ENCODE measurements at regions not wholly inside any gene's neighbourhood (a gene's known extent, or its start where the extent isn't known, plus 50 kb on each side); places are given as distances from the start of the nearest gene placed in this dataset.
A peak's percentile ranks its signal among the peaks of the same experiment; 100 is the strongest.

DNA sequence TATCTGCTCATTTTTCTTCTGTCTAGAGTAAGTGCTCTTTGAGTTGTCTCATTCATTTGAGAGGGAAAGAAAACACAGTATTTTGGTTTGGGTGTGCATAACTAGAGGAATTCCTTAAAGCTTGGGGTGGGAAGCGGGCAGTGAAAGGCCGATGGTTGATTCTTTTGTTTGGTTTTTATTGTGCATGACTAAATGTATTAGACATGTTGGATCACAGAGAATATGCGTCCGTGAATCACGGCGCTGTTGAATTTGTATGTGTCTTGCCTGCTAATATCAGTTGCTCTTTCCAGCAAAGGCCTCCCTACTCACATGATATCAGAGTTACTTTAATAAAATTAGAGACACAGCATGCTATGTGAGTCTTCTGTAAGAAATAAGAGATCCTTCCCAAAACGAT lies 180.0 kb downstream of the CHD9NB start:
- DNase-seq, result no peak

DNA sequence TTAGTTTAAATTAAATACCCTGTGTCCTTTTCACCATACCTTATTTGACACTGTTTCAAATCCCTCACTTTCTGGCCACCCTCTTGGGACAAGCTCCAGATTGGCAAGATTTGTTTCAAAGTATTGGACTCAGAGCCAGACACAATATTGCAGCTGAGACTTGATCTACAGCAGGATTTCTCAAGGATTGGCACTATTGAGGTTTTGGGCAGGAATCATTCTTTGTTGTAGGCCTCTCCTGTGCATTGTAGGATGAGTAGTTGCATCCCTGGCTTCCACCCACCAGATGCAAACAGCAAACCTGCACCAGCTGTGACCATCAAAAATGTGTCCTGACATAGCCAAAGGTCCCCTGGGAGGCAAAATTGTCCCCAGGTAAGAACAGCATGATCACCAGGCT lies 181.2 kb downstream of the CHD9NB start:
- DNase-seq, result no peak

DNA sequence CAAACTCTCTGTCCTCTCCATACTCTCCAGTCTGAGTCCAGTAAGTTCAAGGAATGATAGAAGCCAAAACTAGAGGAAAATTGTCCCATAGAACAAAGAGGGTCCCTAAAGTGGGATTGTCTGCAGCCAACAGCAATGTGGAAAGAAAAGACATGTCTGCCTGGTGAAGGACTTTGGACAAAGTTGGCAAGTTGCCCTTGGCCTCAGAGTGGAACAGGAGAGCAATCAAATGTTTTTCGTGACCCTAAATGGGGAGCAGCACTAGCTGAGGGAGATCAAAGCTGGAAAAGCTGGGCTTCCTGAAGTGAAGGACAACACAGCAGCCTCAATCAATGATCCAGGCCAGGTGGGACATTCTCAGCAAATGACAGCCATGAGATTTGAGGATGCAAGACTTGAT lies 183.5 kb downstream of the CHD9NB start:
- no peak for DNase-seq

DNA sequence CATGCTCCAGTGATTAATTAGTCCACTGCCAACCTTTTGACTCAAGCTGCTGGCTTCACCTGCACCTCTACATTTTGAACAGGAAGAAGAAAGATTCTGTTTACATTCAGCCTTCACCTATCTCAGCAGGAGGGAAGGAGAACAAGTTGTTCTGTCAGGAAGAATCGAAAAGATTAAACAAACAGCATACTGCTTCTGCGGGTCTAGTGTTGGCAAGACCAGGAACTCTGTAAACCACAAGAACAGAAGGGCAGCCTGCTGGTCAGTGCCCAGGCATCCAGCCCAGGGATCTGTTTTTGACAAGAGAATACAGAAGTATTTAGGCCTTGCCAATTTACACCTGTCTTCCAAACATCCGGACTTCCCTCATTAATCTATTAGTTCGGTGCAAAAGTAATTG lies 189.7 kb downstream of the CHD9NB start:
- DNase-seq, result no peak

DNA sequence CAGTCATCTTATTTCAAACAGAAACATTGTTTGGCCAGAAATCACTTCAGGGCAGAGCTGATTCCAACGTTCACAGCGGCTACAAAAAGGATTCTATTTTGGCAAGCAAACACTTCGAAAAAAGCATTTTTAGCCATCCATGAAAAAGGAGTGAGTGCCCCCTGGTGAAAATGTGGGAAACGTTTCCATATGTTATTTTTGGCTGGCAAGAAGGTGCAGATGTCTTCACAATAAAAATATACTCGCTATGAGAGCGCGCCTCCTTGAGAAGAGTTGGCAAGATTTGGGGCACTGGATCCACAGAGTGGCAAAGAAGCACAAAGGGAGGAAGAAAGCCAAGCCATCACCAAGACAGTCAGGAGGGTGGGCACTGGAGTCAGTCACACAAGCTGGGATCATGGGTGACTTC lies 191.1 kb downstream of the CHD9NB start:
- DNase-seq, result peak in 1 of 2 donors; percentile 13

DNA sequence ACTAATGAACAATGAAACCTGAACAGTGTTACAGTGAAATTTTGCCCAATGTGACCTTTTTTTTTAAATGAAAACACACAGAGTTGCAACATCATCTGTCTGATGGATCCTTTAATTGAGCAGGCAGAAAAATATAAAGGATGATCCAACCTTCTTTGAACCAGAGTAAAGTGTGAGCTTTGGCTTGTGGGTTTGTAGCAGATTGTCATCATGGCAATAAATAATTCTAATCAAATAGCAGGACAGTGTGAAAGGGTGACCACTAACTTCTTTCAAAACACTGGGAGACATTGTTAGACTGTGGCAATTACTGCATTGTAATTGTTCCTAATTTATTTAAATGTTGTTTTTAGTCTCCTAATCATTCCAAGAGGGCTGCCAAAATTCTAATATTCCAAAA lies 197.2 kb downstream of the CHD9NB start:
- DNase-seq, result no peak

DNA sequence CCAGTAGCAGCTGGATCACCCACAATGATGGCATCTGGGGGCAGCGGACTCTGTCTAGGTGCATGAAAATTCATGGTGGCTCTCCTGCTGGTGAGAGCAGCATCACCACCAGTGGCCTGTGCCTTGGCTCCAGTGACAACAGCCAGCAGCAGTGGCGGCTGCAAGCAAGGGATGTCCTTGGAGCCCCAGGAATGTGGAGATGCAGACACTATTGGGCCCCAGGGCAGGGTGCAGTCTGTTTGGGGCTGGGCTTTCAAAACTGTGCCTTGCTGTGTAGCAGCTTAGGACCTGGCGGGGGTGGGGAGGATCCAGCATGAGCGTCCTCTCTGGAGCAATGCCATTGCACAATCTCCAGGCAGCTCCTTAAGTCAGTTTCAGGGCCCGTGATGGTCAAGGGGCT lies 199.7 kb downstream of the CHD9NB start:
- no peak for DNase-seq

DNA sequence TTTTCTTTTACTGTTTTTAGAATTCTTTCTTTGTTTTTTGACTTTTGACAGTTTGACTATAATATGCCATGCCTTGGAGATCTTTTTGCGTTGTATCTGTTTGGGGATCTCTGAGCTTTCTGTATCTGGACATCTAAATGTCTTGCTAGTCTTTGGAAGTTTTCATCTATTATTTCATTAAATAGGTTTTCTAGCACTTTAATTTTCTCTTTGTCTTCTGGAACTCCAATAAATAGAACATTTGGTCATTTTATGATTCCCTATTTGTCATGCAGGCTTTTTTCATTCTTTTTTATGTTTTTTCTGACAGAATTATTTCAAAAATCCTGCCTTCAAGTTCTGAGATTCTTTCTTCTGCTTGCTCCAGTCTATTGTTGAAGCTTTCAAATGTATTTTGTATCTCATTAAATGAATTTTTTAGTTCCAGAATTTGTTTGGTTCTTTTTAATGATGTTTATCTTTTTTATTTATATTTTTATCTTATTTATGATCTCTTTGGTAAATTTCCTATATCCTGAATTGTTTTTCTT lies 201.4 kb downstream of the CHD9NB start:
- DNase-seq, result no peak

DNA sequence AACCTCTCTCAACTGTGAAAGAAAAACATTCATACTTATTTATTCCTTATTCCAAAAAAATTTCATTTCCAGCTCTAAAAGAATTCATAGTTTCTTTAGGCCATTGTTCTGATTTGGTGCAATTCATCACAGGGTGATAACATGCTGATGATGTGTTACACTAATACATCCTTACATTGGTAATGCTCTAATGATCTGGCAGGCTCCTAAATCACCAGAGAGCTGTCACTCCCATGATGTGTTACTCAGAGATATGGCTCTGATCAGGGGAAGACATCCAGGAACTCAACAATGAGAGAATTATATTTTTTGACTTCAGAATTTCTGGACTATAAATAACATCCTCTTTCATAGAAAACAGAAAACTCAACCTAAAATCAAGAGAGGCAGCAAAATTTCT lies 209.3 kb downstream of the CHD9NB start:
- no peak for DNase-seq

DNA sequence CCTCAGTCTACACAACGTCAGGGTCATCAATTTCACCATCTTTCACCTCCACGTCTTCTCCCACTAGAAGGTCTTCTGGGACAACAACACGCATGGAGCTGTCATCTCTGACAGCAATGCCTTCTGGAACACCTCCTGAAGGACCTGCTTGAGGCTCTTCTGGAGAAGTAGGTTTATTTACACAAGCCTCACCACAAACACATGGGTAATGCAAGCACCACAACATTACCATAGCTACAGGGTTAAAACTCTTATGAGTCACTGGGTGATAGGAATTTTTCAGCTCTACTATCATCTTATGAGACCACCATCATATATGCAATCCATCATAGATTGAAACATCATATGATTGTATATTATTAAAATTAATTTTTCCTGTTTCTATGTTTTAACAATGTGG lies 215.4 kb downstream of the CHD9NB start:
- no peak for DNase-seq

DNA sequence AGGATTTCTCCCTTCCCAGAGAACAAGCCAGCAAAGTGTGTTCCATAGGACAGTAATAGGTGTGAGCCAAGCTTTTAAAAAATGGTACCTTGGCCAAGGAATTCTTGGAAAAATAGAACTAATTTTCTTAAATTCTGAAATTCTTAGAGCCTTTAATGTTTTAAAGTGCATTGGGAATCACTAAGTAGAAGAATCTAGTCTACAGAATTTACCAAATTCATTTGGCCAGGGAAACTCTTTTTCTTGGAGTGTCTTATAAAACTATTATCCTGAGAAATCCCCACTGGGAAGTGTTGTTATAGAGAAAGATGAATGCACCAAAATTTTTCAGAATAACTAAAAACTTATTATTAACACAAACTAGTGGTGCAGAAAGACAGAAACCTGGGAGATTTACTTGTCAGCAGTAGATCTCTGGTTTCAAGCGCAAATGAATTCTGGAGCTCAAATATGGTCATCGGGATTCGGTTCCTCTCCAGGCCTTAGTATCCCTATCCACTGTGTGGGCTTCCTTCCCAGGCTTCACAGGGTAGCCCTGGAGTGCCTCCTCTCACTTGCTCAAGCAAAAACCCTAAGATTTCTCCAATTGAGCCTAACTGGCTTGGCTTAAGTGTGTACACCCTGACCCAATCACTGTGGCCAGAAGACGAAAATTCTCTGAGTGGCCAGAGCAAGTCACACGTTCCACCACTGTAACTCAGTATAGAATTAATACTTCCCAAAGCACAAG lies 217.8 kb downstream of the CHD9NB start:
- DNase-seq, result no peak

DNA sequence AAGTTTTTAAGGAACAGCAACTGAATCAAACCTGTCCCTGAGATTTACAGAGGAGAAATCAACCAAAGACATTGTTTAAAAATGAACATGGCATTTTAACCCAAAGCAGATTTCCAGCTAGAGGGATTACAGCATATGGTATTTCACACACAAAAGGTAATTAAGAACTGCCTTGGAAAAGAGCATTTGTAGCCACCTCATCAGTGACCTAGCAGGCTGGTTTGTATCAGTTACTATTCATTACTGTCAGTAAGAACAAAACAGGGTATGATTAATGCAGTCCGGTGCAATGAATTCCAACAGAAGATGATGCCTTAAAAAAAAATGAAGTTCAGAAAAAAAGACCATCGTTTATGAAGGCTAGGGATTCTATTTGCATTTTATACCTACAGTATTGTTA lies 219.9 kb downstream of the CHD9NB start:
- DNase-seq, result no peak

DNA sequence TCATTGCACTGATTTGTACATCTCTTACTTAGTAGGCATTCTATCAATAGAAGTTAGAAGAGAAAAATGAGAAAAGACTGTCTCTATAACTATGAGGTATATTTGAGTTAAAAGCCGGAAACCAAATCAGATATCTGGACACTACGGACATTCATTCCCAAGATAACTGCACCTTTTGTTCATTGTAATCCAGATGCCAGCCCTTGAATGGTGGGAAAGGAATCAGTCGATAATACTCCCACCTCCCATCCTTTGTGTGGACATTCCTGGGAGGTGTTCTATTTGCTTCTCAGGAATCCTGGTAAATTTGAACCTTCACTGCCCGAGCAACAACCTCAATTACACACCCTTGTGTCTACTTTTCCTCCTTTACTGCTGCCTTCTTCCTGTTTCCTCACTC lies 225.2 kb downstream of the CHD9NB start:
- no peak for DNase-seq

DNA sequence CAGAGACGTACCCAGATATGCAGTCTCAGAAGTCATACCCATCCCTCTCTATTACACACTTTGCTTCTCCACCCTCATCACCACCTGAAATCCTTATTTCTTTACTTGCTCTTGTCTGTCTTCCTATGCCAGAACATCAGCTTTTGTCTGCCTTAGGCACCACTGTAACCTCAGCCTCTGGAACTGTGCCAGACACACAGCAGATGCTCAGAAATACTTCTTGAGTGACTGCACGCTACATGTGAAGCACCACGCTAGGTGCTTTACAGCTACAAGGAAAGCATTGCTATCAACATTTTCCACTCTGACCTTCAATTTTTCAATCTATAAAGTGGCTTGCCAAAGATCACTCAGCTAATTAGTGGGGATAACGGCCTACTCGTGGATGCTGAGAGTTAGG lies 226.8 kb downstream of the CHD9NB start:
- DNase-seq, result no peak

DNA sequence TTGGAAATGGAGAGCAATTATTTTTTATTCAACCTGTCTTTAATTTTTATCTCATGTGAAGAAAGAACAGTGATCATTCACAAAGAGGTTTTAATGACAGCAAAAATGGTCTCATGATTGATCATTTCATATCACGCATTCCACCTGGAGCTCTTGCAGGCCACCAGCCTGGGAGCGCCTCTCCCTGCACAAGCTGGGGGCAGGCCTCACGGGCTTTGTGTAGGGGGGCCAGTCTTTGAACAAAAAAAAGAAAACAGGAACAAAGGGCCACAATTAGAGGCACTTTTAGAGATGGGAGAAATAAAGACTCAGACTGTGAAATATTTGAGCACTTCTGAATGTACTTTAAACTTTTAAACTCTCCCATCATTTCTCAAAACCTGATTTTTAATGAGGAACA lies 232.9 kb downstream of the CHD9NB start:
- no peak for DNase-seq

DNA sequence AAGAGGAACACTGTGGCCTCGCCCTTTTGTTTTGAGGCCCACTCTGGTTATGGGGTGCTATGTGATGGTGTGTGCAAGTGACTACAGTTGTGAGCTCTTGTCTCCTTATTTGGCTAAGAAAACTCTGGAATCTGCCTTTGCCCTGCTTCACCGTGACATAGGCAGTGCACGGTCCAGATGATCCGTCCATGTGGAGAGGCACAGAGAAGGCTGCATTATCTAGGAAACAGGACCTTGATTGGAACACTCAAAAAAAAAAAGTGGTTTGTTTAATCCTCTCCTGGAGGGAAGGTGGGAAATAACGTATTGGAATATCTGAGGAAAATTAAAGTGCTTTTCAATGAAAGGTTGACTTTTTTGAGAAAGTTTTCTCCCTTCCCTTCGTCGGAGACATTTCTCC lies 233.3 kb downstream of the CHD9NB start:
- DNase-seq, result no peak

DNA sequence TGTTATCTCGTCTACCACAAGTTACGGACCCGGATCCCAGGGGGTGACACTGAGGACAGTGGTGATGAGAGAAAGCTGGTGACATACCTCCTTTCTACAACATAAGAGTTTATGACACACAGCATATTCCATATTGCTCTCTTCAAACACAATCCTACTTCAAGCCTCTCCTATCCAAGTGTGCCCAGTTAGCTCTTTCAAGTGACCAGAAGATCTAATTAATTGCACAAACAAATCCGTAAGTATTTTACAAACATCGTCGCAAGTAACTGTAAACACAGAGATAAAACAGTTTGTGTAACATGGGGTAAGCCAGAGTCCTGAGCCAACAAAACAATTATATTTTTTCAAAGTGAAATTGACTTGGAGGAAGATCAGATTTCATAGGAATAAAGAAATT lies 235.0 kb downstream of the CHD9NB start:
- no peak for DNase-seq

DNA sequence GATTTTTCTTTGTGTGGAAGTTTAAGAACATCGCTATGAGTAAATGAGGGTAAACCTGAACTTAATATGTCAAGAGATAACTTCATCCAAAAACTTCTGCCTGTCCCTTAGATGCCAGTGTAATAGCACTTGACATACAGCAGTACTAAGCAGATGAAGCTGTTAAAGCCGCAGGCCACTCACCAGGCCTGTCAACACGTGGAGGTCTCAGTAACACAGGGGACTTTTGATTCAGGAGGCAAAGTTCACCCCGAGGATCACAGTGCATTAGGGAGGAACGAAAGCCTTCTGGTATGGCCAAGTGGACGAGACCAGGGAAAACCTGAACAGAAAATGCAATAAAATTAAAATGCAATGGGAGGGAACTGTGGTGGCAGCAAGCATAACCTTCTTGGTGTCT lies 235.7 kb downstream of the CHD9NB start:
- no peak for DNase-seq

DNA sequence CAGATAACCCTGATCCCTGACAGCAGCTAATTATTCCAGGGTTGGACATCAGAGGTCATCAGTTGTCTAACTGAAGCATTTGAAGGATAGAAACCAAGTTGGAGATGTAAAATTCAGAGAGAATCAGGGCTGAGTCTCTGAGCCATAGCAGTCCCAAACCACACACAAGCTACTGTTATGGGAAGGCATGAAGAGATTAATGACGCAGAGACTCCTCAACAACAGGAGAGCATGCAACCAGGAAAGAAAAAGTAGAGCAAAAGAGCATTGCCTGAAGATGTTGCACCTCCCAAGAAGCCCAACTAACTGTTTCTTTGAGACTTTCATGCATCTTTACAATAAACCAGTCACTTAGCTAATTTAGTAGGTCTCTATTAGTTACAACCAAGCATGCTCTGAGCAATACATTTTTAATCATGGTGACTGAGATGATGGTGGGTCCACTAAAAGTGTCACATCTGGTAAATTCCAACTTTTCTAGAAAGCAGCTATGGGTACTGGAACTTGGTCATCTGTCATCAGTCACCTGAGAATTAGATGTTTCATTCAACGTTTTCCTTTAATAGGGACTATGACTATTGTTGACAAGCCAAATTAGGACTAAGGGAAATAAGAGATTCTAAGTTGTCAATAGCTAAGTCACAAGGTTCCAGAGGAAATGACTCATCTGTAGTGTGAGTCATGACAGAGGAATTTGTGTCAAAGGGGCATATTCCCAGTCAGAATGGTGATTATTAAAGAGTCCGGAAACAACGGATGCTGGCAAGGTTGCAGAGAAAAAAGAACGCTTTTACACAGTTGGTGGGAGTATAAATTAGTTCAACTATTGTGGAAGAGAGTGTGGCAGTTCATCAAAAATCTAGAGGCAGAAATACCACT lies 239.8 kb downstream of the CHD9NB start:
- DNase-seq, result no peak

DNA sequence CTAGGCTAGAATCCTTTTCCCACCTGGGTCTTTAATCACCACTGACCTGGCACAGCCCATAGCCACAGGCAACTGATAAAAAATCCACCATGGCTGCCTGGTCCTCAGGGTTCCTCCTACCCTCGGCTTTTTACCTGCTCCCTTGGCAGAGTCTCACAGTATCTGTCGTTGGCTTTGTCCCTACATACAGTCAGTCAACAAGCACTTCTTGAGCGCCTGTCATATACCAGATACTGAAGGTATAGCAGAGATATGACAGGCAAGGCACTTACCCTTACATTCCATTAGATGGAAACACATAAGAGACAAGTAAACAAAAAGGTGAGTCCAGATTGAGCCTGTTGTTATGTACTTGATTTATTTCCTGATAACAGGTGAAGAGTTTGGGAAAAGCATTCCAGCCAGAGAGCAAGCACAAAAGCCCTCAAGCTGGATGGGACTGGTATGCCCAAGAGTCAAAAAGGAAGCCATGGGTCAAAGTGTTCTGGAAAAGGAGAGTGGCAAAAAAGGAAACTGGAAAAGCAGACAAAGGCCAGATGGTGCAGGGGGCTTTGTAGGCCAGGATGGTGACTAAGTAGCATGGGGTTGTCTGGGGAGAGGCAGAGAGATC lies 247.0 kb downstream of the CHD9NB start:
- no peak for DNase-seq

DNA sequence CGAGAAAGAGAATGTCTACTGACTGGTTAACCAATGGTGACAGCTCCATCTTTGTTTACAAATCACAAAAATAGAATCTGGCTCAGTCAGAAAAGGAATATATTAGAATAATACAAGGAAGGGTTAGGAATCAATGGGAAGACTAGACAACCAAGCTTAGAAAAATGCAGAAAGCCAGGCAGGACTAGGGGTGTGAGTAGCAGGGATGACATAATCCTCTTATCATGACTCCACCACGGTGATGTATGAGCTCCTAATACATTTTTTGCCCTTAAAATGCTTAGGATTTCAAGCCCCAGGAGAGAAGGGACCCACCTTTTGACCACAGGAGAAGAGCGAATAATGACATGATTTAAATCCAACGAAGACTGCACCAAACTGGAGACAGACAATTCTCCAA lies 252.3 kb downstream of the CHD9NB start:
- DNase-seq, result no peak

DNA sequence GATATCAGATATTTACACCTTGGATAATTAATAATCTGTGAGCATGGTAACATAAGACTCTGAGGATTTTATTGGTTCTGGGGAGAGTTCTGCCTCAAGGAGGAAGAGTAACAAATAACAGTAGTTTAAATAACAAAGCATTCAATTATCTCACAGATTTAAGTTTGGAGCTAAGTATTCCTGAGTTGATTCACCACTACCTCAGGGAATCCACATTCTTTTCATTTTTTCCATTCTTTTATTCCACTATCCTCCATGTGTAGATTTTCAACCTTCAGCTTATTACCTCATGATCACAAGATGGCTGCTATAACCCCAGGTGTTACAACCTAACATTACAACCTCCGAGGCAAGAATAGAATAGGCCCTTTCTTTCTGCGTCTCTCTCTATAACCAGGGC lies 252.2 kb upstream of the TOX3 start:
- DNase-seq, result no peak

DNA sequence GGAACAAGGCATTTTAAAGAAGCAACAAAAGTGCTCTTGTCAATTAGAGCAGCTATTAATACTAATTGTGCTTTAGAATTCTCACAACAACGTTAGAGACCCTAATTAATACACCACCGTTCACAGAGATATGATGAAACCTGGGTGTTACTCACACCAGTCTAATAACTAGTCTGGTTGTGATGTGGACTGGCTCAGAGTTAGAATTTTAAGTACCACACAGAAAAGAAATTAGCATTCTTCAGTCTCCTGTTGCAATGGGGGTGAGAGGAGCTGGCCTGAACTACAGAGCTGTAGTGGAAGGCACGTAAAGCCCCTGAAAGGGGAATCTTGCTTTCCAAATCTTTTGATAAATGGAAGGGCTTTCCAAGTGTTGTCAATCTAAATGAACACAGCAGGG lies 240.8 kb upstream of the TOX3 start:
- no peak for DNase-seq

DNA sequence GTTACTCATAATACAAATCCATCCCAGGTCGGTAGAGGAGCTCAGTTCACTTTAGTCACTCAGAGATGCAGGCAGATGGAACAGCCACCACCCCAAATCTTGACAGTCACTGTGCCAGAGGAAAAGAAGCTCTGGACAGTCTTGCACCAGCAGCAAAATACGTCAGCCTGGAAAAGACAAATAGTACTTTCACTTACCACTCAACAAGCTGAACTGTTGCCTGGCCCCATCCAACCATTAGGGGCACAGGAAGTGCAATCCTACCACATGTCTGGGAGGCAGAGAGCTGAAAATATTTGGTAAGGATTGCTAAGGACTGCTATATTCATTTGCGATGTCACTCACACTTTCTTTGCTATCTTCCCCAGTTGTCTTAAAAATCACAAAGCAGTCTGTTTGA lies 239.1 kb upstream of the TOX3 start:
- no peak for DNase-seq

Data from inflammatory macrophage treated with lipopolysaccharide for 1 hour (primary cell).